WTC11 (cell line): ENCODE measurements at regions not wholly inside any gene's neighbourhood (a gene's known extent, or its start where the extent isn't known, plus 50 kb on each side); places are given as distances from the start of the nearest gene placed in this dataset.

Source experiments
- ATAC-seq: fragments of 200-7000 bp; cut with Tn5 transposase; 2 replicates; pipeline ENCODE4 v1.10.0; 2021; ENCODE audit warnings: mild to moderate bottlenecking, moderate library complexity
- CTCF ChIA-PET: fragments of 300-600 bp; sonication (Branson Sonifier 250); formaldehyde crosslinking; loops from one replicate; lab custom pipeline; 2021; ENCODE audit warnings: antibody characterized with exemption; lab: Charles Lee
- POLR2A ChIA-PET: fragments of 350-600 bp; sonication (Branson Sonifier 250); formaldehyde crosslinking; loops from one replicate; lab custom pipeline; 2021; ENCODE audit warnings: antibody characterized with exemption; lab: Charles Lee
- DNase-seq: peaks from one replicate; pipeline ENCODE4 v3.0.0; 2021; ENCODE audit warnings: low spot score
- H3K27ac Mint-ChIP-seq: 2 replicates; pipeline ENCODE4 v1.8.0; 2021; ENCODE audit warnings: mixed read lengths
- H3K27me3 Mint-ChIP-seq: 2 replicates; pipeline ENCODE4 v1.8.0; 2021; ENCODE audit warnings: low read depth, mild to moderate bottlenecking, moderate library complexity, mixed read lengths
- H3K36me3 Mint-ChIP-seq: 2 replicates; pipeline ENCODE4 v1.8.0; 2021; ENCODE audit warnings: mixed read lengths
- H3K4me1 Mint-ChIP-seq: 2 replicates; pipeline ENCODE4 v1.8.0; 2022; ENCODE audit warnings: mixed read lengths
- H3K4me3 Mint-ChIP-seq: 2 replicates; pipeline ENCODE4 v1.8.0; 2021; ENCODE audit warnings: mild to moderate bottlenecking, moderate library complexity, mixed read lengths
- H3K9me3 Mint-ChIP-seq: 2 replicates; pipeline ENCODE4 v1.8.0; 2021; ENCODE audit warnings: mixed read lengths
- CBFB ChIP-seq: sonication (generic); formaldehyde crosslinking; IDR thresholded peaks from 2 replicates; pipeline ENCODE4 v1.8.1; 2022; ENCODE audit warnings: mild to moderate bottlenecking, low read depth, missing genetic modification reagents
- ELF4 ChIP-seq: sonication (generic); formaldehyde crosslinking; IDR thresholded peaks from 2 replicates; pipeline ENCODE4 v1.8.1; 2022; ENCODE audit warnings: low read depth, mild to moderate bottlenecking, moderate library complexity, missing genetic modification reagents
- FOXP1 ChIP-seq: sonication (generic); formaldehyde crosslinking; IDR thresholded peaks from 2 replicates; pipeline ENCODE4 v1.8.0; 2022; ENCODE audit warnings: missing genetic modification reagents, mild to moderate bottlenecking, moderate library complexity, borderline replicate concordance
- GRHL2 ChIP-seq: fragments of 250-450 bp; sonication (Bioruptor Pico); IDR thresholded peaks from 2 replicates; pipeline ENCODE4 v1.8.0; 2022; ENCODE audit warnings: mild to moderate bottlenecking, moderate library complexity; ENCODE audit not compliant: insufficient replicate concordance, severe bottlenecking
- GTF2I ChIP-seq: fragments of 250-450 bp; sonication (Bioruptor Pico); conservative IDR thresholded peaks from 2 replicates; pipeline ENCODE4 v1.4.0; 2021; ENCODE audit warnings: mild to moderate bottlenecking
- KAT7 ChIP-seq: sonication (generic); formaldehyde crosslinking; IDR thresholded peaks from 2 replicates; pipeline ENCODE4 v1.8.1; 2023; ENCODE audit warnings: missing genetic modification reagents, mild to moderate bottlenecking, borderline replicate concordance
- MXD4 ChIP-seq: fragments of 250-450 bp; sonication (Bioruptor Pico); IDR thresholded peaks from 2 replicates; pipeline ENCODE4 v1.8.0; 2021; ENCODE audit warnings: mild to moderate bottlenecking, moderate library complexity, borderline replicate concordance
- NFATC4 ChIP-seq: fragments of 250-450 bp; sonication (Bioruptor Pico); IDR thresholded peaks from 2 replicates; pipeline ENCODE4 v1.9.0; 2021; ENCODE audit warnings: mild to moderate bottlenecking
- NR1H2 ChIP-seq: sonication (generic); formaldehyde crosslinking; IDR thresholded peaks from 2 replicates; pipeline ENCODE4 v1.9.0; 2021; ENCODE audit warnings: mild to moderate bottlenecking, moderate library complexity, missing genetic modification reagents
- NR2C2 ChIP-seq: sonication (generic); formaldehyde crosslinking; IDR thresholded peaks from 2 replicates; pipeline ENCODE4 v1.8.0; 2022; ENCODE audit warnings: mild to moderate bottlenecking, missing genetic modification reagents
- NR3C1 ChIP-seq: sonication (generic); formaldehyde crosslinking; conservative IDR thresholded peaks from 2 replicates; pipeline ENCODE4 v1.8.1; 2023; ENCODE audit warnings: low read depth, mild to moderate bottlenecking, missing genetic modification reagents
- RELA ChIP-seq: sonication (generic); formaldehyde crosslinking; IDR thresholded peaks from 2 replicates; pipeline ENCODE4 v1.8.1; 2022; ENCODE audit warnings: missing genetic modification reagents, mild to moderate bottlenecking, borderline replicate concordance
- SP1 ChIP-seq: sonication (generic); formaldehyde crosslinking; conservative IDR thresholded peaks from 2 replicates; pipeline ENCODE4 v1.8.1; 2022; ENCODE audit warnings: missing genetic modification reagents
- TCF7 ChIP-seq: sonication (generic); formaldehyde crosslinking; IDR thresholded peaks from 2 replicates; pipeline ENCODE4 v1.8.0; 2022; ENCODE audit warnings: mild to moderate bottlenecking, low read depth, missing genetic modification reagents, moderate library complexity
- TEAD1 ChIP-seq: sonication (generic); formaldehyde crosslinking; IDR thresholded peaks from 2 replicates; pipeline ENCODE4 v1.8.0; 2022; ENCODE audit warnings: mild to moderate bottlenecking, missing genetic modification reagents
- ZNF263 ChIP-seq: sonication (generic); formaldehyde crosslinking; IDR thresholded peaks from 2 replicates; pipeline ENCODE4 v1.8.1; 2022; ENCODE audit warnings: low read depth, mild to moderate bottlenecking, moderate library complexity, missing genetic modification reagents
- TF ChIP-seq, protein P1 (sequence below): sonication (generic); formaldehyde crosslinking; IDR thresholded peaks from 2 replicates; pipeline ENCODE4 v1.8.0; 2022; ENCODE audit warnings: mild to moderate bottlenecking, missing genetic modification reagents
- TF ChIP-seq, protein P2 (sequence below): sonication (generic); formaldehyde crosslinking; IDR thresholded peaks from 2 replicates; pipeline ENCODE4 v1.8.1; 2023; ENCODE audit warnings: mild to moderate bottlenecking, missing genetic modification reagents, borderline replicate concordance
- TF ChIP-seq, protein P3 (sequence below): sonication (generic); formaldehyde crosslinking; IDR thresholded peaks from 2 replicates; pipeline ENCODE4 v1.8.0; 2023; ENCODE audit warnings: missing genetic modification reagents, mild to moderate bottlenecking, borderline replicate concordance

DNA sequence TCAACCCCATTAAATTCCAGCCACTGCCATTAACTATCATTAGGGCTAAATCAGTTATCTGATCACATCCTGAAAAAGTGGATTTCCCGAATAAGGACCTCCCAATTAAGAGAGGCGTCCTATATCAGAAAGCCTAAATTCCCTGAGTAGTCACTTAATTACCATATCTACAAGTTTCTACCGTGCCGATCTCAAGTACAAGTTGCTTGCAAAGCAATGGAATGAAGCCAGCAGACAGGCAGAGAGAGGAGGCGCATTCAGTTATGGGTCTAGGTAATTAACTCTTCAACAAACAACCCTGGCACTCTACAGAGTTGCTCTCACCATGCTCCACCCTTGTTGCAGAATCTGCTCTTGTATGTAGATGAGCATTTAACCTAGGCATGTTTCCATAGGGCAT, 494.6 kb upstream of the RUNX1 start:
- ATAC-seq, result no peak
- no peaks in the 10 kb centered on the region for H3K36me3 Mint-ChIP-seq
- POLR2A ChIA-PET, result no interaction called here
- TF ChIP-seq SP1 (CRISPR knock-in tag) (no peak), MXD4 (CRISPR knock-in tag) (no peak), FOXP1 (CRISPR knock-in tag) (no peak), CBFB (no peak), NR2C2 (CRISPR knock-in tag) (no peak), TEAD1 (CRISPR knock-in tag) (no peak), NR3C1 (CRISPR knock-in tag) (no peak), NFATC4 (no peak), RELA (CRISPR knock-in tag) (no peak), NR1H2 (no peak), ELF4 (CRISPR knock-in tag) (no peak), KAT7 (CRISPR knock-in tag) (no peak), TCF7 (CRISPR knock-in tag) (no peak), ZNF263 (CRISPR knock-in tag) (no peak)
- TF ChIP-seq, protein P1, sequence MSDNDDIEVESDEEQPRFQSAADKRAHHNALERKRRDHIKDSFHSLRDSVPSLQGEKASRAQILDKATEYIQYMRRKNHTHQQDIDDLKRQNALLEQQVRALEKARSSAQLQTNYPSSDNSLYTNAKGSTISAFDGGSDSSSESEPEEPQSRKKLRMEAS (CRISPR knock-in tag), result no peak
- no peak for DNase-seq
- no peaks in the 10 kb centered on the region for H3K27me3 Mint-ChIP-seq
- H3K9me3 Mint-ChIP-seq, result peaks cover 20% of the 10 kb centered on the region
- no peak overlapping the region for H3K27ac Mint-ChIP-seq
- H3K4me3 Mint-ChIP-seq, result no peak overlapping the region
- CTCF ChIA-PET, result no interaction called here
- H3K4me1 Mint-ChIP-seq, result peaks cover 4% of the 10 kb centered on the region; the same call in 1 of the 2 replicates

DNA sequence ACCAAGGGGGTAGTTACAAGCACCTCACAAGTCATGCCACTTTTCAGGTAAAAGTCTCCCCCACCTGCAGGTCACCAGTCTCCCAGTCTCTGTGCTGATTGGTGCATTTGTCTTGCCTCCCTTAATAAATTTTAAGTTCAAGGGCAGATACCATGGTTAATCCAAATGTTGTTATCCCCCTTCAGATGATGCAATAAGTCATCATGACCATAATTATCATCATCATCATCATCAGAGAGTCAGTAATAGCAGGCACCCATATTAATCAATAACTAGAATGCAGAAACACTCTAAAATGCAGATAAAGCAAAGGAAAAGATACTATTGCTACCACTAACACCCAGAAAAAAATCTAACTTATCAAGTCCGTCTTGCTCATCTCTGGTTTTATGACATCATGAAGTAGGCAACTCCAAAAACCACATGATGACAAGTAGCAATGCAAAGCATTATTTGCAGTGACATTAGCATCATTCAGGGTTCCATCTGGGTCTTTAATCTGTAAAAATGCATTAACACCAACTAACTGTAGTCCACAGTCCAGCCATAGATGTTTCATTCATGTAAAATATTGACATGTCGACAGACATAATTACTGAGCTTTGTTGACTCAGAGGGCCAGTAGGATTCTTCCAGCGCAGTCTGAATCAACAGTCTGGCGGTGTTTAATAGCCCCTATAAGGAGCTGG, 492.0 kb upstream of the RUNX1 start:
- CTCF ChIA-PET, result no interaction called here

More for the DNA sequence above, 492.0 kb upstream of the RUNX1 start:
- no peak for ATAC-seq
- peaks cover 20% of the 10 kb centered on the region for H3K9me3 Mint-ChIP-seq
- peaks cover under 1% of the 10 kb centered on the region for H3K36me3 Mint-ChIP-seq
- peaks cover 4% of the 10 kb centered on the region; the same call in 1 of the 2 replicates for H3K4me1 Mint-ChIP-seq
- H3K27ac Mint-ChIP-seq, result no peak overlapping the region
- no peak for TF ChIP-seq CBFB
- TF ChIP-seq, protein P2, sequence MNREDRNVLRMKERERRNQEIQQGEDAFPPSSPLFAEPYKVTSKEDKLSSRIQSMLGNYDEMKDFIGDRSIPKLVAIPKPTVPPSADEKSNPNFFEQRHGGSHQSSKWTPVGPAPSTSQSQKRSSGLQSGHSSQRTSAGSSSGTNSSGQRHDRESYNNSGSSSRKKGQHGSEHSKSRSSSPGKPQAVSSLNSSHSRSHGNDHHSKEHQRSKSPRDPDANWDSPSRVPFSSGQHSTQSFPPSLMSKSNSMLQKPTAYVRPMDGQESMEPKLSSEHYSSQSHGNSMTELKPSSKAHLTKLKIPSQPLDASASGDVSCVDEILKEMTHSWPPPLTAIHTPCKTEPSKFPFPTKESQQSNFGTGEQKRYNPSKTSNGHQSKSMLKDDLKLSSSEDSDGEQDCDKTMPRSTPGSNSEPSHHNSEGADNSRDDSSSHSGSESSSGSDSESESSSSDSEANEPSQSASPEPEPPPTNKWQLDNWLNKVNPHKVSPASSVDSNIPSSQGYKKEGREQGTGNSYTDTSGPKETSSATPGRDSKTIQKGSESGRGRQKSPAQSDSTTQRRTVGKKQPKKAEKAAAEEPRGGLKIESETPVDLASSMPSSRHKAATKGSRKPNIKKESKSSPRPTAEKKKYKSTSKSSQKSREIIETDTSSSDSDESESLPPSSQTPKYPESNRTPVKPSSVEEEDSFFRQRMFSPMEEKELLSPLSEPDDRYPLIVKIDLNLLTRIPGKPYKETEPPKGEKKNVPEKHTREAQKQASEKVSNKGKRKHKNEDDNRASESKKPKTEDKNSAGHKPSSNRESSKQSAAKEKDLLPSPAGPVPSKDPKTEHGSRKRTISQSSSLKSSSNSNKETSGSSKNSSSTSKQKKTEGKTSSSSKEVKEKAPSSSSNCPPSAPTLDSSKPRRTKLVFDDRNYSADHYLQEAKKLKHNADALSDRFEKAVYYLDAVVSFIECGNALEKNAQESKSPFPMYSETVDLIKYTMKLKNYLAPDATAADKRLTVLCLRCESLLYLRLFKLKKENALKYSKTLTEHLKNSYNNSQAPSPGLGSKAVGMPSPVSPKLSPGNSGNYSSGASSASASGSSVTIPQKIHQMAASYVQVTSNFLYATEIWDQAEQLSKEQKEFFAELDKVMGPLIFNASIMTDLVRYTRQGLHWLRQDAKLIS (CRISPR knock-in tag), result no peak
- TF ChIP-seq, protein P3, sequence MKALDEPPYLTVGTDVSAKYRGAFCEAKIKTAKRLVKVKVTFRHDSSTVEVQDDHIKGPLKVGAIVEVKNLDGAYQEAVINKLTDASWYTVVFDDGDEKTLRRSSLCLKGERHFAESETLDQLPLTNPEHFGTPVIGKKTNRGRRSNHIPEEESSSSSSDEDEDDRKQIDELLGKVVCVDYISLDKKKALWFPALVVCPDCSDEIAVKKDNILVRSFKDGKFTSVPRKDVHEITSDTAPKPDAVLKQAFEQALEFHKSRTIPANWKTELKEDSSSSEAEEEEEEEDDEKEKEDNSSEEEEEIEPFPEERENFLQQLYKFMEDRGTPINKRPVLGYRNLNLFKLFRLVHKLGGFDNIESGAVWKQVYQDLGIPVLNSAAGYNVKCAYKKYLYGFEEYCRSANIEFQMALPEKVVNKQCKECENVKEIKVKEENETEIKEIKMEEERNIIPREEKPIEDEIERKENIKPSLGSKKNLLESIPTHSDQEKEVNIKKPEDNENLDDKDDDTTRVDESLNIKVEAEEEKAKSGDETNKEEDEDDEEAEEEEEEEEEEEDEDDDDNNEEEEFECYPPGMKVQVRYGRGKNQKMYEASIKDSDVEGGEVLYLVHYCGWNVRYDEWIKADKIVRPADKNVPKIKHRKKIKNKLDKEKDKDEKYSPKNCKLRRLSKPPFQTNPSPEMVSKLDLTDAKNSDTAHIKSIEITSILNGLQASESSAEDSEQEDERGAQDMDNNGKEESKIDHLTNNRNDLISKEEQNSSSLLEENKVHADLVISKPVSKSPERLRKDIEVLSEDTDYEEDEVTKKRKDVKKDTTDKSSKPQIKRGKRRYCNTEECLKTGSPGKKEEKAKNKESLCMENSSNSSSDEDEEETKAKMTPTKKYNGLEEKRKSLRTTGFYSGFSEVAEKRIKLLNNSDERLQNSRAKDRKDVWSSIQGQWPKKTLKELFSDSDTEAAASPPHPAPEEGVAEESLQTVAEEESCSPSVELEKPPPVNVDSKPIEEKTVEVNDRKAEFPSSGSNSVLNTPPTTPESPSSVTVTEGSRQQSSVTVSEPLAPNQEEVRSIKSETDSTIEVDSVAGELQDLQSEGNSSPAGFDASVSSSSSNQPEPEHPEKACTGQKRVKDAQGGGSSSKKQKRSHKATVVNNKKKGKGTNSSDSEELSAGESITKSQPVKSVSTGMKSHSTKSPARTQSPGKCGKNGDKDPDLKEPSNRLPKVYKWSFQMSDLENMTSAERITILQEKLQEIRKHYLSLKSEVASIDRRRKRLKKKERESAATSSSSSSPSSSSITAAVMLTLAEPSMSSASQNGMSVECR (CRISPR knock-in tag), result no peak
- no peak for TF ChIP-seq GTF2I (CRISPR knock-in tag)
- no peak for TF ChIP-seq GRHL2 (CRISPR knock-in tag)
- POLR2A ChIA-PET, result no interaction called here
- no peak for DNase-seq
- no peaks in the 10 kb centered on the region for H3K27me3 Mint-ChIP-seq
- no peak overlapping the region for H3K4me3 Mint-ChIP-seq
